ENCODE measurements at regions not wholly inside any gene's neighbourhood (a gene's known extent, or its start where the extent isn't known, plus 50 kb on each side); places are given as distances from the start of the nearest gene placed in this dataset.
"Not testable (repeated sequence)": the region's sequence is repeated elsewhere in the genome, so short reads cannot be mapped to it uniquely, and the experiment has no call there.

DNA sequence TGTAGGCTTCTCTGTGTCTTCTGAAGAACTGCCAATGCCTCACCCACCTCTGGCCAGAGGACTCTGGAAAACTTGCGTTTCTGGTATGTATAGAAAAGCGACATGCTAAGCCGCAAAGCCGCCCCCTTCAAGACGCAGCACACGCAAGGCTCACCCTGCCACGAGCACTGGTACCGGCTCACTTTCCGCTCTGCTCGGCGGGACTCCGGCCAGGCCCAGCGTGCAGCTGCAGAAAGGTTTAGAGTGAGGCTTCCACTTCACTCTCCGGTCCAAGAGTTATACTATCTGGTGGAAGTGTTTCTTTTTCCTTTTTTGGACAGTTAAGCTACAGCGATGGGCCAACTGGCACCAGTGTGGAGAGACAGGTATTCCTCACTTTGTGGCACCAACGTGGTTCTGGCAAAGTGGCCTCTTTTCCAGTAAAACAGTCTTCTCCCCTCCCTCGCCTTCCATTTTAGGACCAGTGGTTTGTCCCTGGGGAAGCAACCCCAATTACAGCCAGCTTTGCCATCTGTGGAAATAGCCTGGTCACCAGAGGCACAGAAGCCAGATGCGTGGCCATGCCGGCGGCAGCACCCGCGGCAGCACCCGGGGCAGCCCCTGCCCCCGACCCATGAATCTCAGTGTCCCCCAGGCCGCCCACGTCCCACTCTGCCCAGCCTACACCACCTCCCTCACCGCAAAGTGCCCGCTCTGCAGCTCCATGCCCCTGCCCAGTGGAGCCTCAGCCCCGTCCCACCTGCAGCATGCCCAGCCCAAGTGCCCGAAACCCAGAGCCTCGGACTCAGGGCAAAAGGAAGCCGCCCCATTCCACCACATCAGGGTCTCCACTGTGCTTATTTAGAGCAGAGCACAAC is 91.6 kb upstream of the CTDP1 start:
- no peak overlapping the region for H3K4me3 ChIP-seq
- no peak overlapping the region for H3K27ac ChIP-seq
- no peaks in the 10 kb centered on the region for H3K36me3 ChIP-seq
- DNase-seq (ENCODE audit: low read depth in 1 of 2, low spot score in 2 of 2): peak in 1 of 2 experiments; percentile 23
- no peaks in the 10 kb centered on the region; the same call in 1 of the 2 replicates for H3K9me3 ChIP-seq (replicated peaks)
- H3K4me1 ChIP-seq (replicated peaks): peaks cover 6% of the 10 kb centered on the region; the same call in 1 of the 2 replicates
- no peaks in the 10 kb centered on the region for H3K27me3 ChIP-seq (replicated peaks)

DNA sequence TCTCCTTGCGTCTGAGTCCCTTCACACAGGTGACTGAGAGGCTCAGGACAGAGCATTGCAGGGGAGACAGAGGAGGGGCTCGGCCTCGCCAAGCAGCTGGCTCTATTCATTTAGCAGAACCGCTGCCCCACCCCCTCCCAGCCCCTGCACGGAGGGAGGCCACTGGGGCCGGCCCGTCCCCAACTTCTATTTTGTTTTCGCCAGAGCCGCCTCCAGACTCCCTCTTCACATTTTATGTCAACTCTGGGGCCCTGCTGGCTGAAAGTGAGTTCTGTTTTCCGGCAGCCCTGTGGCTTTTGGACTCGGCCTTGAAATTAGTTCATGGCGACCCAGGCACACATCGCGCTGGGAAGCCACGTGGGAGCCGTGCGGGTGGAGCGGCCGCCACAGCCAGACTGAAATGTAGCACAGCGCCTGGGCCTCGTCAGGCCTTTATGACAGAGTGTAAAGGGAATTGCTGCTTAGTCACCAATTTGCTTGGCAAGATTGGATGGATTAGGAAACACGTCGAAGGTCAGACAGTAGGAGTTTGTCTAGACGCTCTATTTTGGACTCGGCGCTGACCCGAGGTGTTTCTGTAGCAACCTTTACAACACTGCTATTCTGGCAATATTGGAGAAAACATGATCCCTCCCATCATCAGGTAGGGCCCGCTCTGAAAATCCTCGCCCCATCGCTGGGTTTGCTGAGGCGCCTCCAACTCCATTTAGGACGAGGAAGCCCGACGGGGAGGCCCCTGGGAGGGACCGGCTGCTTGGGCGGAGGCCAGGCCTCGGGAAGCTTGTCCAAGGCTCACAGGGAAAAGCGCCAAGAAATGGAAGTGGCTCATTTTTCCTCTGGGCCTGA is 90.7 kb upstream of the CTDP1 start:
- Histone ChIP-seq H3K27ac (no peak overlapping the region), H3K36me3 (no peaks in the 10 kb centered on the region), H3K4me1 (replicated peaks) (peaks cover 6% of the 10 kb centered on the region; the same call in 1 of the 2 replicates), H3K27me3 (replicated peaks) (no peaks in the 10 kb centered on the region), H3K9me3 (replicated peaks) (no peaks in the 10 kb centered on the region; the same call in 1 of the 2 replicates), H3K4me3 (no peak overlapping the region)
- no peak for DNase-seq (ENCODE audit: low read depth in 1 of 2, low spot score in 2 of 2)

DNA sequence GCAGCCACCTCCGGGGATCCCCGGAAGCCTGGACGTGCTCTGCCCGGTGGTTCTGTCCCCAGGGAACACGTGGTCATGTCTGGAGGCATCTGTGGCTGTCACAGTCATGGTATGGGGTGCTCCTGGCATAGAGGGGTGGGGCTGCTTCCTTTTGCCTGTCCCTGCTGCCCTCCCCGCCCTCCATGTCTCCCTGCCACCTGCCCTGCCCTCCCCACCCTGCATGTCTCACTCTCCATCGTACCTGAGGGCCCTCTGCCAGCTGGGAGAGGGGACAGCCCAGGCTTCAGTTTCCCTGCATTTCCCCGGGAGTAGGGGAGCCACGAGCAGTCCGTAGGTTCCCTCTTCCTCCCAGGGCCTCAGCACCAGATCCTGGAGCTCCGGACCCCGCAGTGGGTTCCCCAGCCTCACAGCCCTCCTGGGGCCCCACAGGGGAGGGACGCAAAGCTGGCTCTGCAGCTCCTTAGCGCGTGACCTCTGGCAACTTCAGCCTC is 90.0 kb upstream of the CTDP1 start:
- H3K27ac ChIP-seq: no peak overlapping the region
- no peaks in the 10 kb centered on the region; the same call in 1 of the 2 replicates for H3K9me3 ChIP-seq (replicated peaks)
- no peak for DNase-seq (ENCODE audit: low read depth in 1 of 2, low spot score in 2 of 2)
- H3K36me3 ChIP-seq: no peaks in the 10 kb centered on the region
- H3K4me3 ChIP-seq: no peak overlapping the region
- H3K27me3 ChIP-seq (replicated peaks): no peaks in the 10 kb centered on the region
- H3K4me1 ChIP-seq (replicated peaks): peaks cover 6% of the 10 kb centered on the region; the same call in 1 of the 2 replicates

DNA sequence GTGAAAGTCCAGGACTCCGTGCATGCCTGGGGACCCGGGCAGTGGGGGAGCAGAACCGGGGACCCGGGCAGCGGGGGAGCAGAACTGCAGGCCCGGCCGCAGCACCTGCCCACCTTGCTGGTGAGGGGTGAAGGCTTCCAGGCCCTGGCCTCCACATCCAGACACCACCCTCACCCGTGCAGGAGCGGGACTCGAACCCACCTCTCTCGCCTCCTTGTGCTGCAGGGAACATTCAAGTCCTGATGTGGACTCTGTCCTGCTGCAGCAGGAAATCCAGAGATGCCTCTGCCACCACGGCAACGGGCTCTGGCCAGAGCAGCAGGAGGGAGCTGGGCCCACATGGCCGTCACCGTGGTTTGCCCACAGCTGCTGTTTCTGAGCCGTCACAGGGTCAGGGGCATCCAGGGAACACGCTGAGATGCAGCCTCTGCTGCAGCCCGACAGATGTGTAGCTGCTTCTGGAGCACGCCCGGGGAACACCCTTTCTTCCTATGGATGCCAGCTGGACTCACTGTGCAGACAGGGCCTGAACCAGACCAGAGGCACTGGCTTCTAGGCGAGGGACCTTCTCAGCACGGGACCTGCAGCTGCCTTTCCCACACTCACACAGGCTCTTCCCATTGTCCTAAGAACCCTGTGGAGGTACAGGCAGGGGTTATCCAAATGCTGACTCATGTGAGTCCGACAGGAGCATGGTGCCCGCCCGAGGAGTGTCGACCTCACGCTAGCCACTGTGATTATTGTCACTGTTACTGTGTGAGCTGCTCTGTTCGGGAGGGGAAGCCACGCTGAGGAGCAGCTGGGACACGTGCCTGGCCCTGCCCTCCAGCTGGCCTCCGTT is 89.2 kb upstream of the CTDP1 start:
- Histone ChIP-seq H3K4me3 (no peak overlapping the region), H3K36me3 (no peaks in the 10 kb centered on the region), H3K27me3 (replicated peaks) (no peaks in the 10 kb centered on the region), H3K9me3 (replicated peaks) (no peaks in the 10 kb centered on the region; the same call in 1 of the 2 replicates), H3K4me1 (replicated peaks) (peaks cover 6% of the 10 kb centered on the region; the same call in 1 of the 2 replicates), H3K27ac (no peak overlapping the region)
- no peak for DNase-seq (ENCODE audit: low read depth in 1 of 2, low spot score in 2 of 2)

DNA sequence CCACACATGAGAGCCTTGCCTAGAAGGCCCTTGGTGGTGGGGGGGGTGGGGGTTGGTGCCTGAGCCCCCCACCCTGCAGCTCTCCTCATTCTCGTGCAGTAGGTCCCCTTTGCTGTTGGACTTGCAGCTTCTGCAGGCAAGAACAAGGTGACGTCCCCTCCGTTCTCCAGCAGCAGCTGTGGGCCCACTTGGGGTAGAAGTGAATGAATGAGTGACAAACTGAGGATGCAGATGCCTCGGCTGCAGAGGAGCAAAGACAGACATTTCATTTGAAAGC is 88.6 kb upstream of the CTDP1 start:
- Histone ChIP-seq H3K27me3 (replicated peaks) (no peaks in the 10 kb centered on the region), H3K9me3 (replicated peaks) (no peaks in the 10 kb centered on the region; the same call in 1 of the 2 replicates), H3K36me3 (no peaks in the 10 kb centered on the region), H3K4me3 (no peak overlapping the region), H3K27ac (no peak overlapping the region), H3K4me1 (replicated peaks) (peaks cover 6% of the 10 kb centered on the region; the same call in 1 of the 2 replicates)
- DNase-seq (ENCODE audit: low read depth in 1 of 2, low spot score in 2 of 2): no peak

DNA sequence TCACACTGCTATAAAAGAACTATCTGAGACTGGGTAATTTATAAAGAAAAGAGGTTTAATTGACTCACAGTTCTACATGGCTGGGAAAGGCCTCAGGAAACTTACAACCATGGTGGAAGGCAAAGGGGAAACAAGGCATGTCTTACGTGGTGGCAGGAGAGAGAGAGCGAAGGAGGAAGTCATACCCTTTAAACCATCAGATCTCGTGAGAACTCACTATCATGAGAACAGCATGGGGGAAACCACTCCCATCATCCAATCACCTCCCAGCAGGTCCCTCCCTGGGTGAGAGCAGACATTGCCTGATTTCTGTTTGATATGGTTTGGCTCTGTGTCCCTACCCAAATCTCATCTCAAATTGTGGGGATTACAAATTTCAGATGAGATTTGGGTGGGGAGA is 86.9 kb upstream of the CTDP1 start:
- peaks cover 14% of the 10 kb centered on the region for H3K4me1 ChIP-seq (replicated peaks)
- H3K9me3 ChIP-seq (replicated peaks); H3K27ac ChIP-seq; DNase-seq (ENCODE audit: low read depth in 1 of 2, low spot score in 2 of 2); H3K36me3 ChIP-seq; H3K4me3 ChIP-seq; H3K27me3 ChIP-seq (replicated peaks): not testable (repeated sequence)

DNA sequence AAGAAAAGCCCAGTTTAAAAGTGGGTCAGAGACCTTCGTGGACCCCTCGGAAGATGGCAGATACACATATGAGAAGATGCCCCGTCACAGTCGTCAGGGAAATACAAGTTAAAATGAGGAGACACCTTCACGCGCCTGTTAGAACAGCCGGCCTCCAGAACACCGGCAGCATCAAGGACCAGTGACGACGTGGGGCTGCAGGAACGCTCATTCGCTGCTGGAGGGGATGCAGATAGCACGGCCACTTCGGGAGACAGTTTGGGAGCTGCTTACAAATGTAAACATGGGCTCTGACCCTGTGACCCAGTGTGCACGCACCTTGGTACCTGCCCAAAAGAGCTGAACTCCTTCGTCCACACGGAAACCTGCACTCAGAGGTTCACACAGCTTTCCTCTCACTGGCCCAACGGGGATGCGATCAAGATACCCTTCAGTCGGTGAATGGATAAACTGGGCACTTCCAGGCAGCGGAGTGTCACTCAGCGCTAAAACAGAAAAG is 83.7 kb upstream of the CTDP1 start:
- H3K9me3 ChIP-seq (replicated peaks): no peaks in the 10 kb centered on the region; the same call in 1 of the 2 replicates
- no peak overlapping the region for H3K27ac ChIP-seq
- no peaks in the 10 kb centered on the region for H3K36me3 ChIP-seq
- H3K4me3 ChIP-seq: no peak overlapping the region
- DNase-seq (ENCODE audit: low read depth in 1 of 2, low spot score in 2 of 2): no peak
- H3K27me3 ChIP-seq (replicated peaks): no peaks in the 10 kb centered on the region
- H3K4me1 ChIP-seq (replicated peaks): peaks cover 35% of the 10 kb centered on the region

DNA sequence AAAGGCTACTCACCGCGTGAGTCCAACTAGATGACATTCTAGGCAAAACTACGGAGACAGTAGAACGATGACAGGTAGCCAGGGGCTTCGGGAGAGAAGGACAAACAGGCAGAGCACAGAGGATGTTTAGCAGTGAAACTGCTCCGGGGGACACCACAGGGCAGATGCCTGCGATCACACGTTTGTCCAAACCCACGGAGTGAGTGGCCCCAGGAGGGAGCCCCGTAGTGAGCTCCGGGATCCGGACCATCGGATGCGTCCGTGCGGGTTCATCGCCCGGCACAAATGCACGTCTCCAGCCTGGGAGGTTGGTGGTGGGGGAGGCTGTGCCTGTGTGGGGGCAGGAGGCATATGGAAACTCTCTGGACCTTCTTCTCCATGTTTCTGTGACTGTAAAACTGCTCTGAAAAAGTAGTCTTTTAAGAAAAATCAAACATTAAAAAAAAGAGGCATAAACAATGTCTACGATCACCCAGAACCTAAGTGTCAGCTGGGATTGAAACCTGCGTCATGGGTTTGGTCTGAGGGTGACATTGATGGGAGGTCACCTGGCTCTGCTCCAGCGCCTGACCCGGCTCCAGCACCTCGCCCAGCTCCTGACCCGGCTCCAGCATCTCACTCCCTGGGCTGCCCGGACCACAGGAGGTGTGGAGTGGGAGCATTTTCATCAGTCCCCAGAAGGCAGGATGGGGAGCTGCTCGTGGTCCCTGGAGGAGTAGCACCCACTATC is 83.0 kb upstream of the CTDP1 start:
- H3K27me3 ChIP-seq (replicated peaks): no peaks in the 10 kb centered on the region
- no peak overlapping the region for H3K27ac ChIP-seq
- H3K36me3 ChIP-seq: no peaks in the 10 kb centered on the region
- H3K9me3 ChIP-seq (replicated peaks): no peaks in the 10 kb centered on the region; the same call in 1 of the 2 replicates
- no peak overlapping the region for H3K4me3 ChIP-seq
- no peak for DNase-seq (ENCODE audit: low read depth in 1 of 2, low spot score in 2 of 2)
- peaks cover 35% of the 10 kb centered on the region for H3K4me1 ChIP-seq (replicated peaks)

DNA sequence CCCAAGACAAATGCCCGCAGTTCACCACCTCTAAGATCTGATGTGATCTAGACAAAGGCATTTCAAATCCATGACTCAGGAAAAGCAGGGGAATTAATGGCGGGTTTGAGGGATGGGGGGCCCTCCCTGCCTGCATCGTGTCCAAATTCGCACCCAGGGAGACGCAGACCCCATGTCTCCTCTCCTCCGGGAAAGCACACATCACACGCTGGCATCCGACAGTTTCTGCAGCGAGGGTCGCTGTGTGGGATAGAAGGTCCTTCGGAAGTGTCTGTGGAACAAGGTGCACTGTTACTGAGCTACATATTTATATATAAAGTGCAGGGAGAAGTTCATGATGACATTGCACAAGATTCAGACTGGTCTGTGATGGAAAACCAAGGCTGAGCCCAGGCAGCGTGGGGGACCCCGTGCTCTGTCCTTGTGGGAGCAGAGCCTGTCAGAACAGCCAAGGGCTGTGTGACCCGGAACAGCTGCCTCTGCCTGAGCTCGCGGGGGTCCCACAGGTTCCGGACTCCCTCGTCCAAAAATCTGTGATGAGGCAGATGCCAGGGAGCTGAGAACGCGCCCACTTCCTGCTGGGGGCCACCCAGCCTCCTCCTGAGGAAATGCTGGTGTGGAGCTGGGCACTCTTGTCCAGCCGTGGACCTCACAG is 82.3 kb upstream of the CTDP1 start:
- Histone ChIP-seq H3K27ac (no peak overlapping the region), H3K27me3 (replicated peaks) (no peaks in the 10 kb centered on the region), H3K4me1 (replicated peaks) (peaks cover 35% of the 10 kb centered on the region), H3K4me3 (no peak overlapping the region), H3K36me3 (no peaks in the 10 kb centered on the region), H3K9me3 (replicated peaks) (no peaks in the 10 kb centered on the region)
- DNase-seq (ENCODE audit: low read depth in 1 of 2, low spot score in 2 of 2): no peak

DNA sequence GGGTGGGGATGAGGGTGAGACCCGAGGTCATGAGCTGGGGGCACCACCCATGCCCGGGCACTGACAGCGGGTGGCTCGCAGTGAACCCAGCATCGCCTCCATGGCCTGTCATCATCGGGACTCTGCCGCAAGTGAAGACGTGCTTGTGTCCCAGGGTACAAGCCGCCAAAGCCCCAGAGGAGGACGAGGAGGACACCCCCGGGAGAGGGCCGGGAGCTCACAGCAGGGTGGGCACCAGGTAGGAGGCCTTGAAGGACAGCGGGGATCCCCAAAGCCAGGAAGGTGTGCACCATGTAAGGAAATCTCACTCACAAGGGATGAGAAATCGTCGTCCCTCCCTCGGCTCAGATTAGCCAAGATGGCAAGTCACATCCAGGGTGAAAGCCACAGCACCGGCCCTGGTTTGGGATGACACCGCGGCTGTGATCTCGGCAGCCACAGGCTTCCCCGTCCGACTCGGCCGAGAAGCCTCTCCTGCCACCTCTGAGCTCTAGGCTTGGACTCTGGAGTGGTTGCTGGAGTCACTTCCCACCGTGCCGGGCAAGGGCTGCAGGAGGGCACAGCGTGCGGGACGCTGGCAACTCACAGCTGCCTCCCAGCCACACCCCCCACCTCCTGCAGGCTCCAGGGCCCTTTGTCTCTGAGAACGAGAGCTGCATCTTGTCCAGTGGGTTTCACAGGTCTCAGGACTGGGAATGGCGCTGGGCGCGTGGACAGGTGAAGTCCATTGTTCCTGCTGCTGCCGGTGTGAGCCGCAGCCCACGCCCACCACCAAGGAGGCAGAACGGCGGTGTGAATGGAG is 81.6 kb upstream of the CTDP1 start:
- Histone ChIP-seq H3K27ac (no peak overlapping the region), H3K36me3 (no peaks in the 10 kb centered on the region), H3K9me3 (replicated peaks) (no peaks in the 10 kb centered on the region), H3K4me3 (no peak overlapping the region), H3K4me1 (replicated peaks) (peaks cover 35% of the 10 kb centered on the region), H3K27me3 (replicated peaks) (no peaks in the 10 kb centered on the region)
- no peak for DNase-seq (ENCODE audit: low read depth in 1 of 2, low spot score in 2 of 2)

DNA sequence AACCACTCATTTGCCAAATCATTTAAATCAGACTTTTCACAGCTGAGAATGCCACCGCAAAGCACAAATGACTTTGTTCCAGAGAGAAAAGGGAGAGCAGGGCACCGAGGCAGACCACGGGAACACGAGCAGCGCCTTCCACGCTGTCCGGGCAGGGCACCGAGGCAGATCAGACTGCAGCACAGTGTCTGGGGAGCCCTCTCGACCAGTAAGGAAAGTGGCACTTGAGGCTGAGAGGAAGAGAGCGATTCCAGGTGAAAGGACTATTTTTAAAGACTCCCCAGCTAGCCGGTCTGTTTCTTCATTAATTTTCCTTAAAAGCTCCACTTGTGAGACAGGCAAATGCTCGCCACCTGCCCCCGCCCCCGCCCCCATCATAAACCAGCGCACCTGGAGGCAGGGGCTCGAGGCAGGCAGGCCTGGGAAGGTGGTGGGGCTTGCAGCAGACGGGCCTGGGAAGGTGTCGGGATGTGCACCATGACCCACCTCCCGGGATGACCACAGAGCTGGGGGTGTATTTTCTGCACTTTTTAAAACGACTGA is 80.9 kb upstream of the CTDP1 start:
- H3K36me3 ChIP-seq: no peaks in the 10 kb centered on the region

More for the DNA sequence above, 80.9 kb upstream of the CTDP1 start:
- H3K9me3 ChIP-seq (replicated peaks): no peaks in the 10 kb centered on the region
- H3K4me1 ChIP-seq (replicated peaks): peaks cover 35% of the 10 kb centered on the region
- H3K4me3 ChIP-seq: no peak overlapping the region
- H3K27me3 ChIP-seq (replicated peaks): no peaks in the 10 kb centered on the region
- no peak for DNase-seq (ENCODE audit: low read depth in 1 of 2, low spot score in 2 of 2)
- no peak overlapping the region for H3K27ac ChIP-seq

Measured in SJSA1 (cell line).